ENCODE measurements at regions not wholly inside any gene's neighbourhood (a gene's known extent, or its start where the extent isn't known, plus 50 kb on each side); places are given as distances from the start of the nearest gene placed in this dataset.

GRCh38 chr1:103854279-103854678 is 104.6 kb downstream of the AMY1C start:
- no peak for DNase-seq

DNA sequence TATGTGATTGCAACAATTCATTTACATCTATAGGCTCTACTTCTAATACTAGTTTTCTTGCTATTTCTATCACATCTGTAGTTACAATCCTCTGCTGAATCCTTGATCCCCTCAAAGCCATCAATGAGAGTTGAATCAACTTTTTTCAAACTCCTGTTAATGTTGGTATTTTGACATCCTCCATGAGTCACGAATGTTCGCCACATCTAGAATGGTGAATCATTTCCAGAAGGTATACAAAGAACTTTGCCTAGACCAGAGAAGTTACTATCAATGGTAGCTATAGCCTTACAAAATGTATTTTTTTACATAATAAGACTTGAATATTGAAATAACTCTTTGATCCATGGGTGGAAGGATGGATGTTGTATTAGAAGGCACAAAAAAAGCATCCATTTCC is 110.0 kb downstream of the AMY1C start:
- DNase-seq = no peak

- no peak for DNase-seq
These were observed 149.1 kb downstream of the AMY1C start for GRCh38 chr1:103898576-103899345.

GRCh38 chr1:103900005-103900404 is 150.3 kb downstream of the AMY1C start:
- no peak for DNase-seq

DNA sequence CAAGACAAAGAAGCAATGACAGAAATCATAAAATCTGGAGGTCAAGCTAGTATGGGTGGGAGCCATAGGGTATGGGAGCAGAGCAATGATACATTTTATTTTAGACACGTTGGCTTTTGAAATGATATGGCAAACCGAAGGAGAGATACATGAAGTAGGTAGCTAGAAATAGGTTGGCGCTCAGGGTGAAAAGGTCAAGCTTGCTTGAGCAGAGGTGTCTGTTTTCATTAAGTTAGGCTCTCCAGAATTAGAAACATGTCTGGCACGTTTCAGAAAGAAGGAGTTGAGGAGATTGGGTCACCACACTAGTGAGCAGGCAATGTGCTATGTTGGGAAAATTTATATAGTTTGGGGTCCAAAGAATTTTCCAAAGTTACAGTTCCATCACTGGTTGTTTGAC is 151.4 kb downstream of the AMY1C start:
- no peak for DNase-seq

GRCh38 chr1:103905363-103905762 is 155.7 kb downstream of the AMY1C start:
- DNase-seq = no peak

DNA sequence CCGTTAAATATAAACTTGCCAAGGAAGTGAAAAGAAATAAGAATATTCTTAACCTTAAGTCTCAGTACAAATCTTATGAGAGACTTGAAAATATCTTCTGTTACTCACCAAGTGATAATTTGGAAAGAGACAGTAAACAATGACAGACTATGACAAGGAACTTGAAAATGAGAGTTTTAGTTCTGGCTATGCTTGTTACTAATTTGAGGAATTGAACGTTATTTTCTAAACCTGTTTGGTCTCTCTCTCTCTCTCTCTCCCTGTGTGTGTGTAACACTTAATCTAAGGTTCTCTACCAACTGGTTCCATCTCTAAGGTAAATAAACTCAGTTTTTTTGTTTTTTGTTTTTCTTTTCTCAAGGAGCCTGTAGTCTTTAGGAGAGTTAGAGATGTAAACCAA is 161.8 kb downstream of the AMY1C start:
- DNase-seq = no peak

DNA sequence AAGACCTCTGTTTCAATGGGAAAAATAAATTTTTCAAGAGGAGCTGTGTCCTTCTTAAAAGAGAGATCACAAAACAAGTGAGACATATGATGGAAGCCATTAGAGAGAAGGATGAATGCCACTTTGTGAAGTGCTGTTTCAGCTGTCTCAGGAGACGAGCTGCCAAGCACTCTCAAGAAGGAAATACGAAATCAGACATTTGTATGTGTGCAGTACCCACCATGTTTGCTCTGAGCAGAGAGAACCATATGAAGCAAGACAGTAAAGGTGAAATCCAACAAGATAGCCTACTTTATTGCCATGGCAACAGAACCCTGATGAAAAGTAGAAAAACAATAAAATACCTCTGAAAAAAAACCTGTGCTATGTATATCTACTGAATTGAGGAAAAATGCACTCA is 168.1 kb downstream of the AMY1C start:
- DNase-seq = no peak

DNA sequence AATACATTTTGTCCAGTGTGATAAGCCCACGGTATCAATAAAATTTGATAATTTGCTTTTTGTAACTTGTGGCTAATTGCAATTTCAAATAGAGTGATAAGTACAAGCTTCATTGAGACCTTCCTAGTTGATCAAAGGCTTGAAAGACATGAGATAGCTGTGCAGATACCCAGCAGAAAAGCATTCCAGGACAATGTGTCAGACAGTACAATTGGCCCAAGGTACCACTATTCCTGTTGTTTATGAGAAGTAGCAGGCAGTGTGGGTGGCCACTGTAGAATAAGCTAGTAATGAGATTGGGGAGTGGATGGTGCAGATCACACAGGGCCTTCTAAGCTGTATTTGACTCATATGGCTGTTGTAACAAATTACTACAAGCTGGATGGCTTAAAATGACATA is 182.2 kb downstream of the AMY1C start:
- DNase-seq = no peak

GRCh38 chr1:103937763-103938357 is 188.2 kb downstream of the AMY1C start:
- DNase-seq = no peak

- no peak for DNase-seq
These were observed 191.4 kb downstream of the AMY1C start for GRCh38 chr1:103941086-103941485.

DNA sequence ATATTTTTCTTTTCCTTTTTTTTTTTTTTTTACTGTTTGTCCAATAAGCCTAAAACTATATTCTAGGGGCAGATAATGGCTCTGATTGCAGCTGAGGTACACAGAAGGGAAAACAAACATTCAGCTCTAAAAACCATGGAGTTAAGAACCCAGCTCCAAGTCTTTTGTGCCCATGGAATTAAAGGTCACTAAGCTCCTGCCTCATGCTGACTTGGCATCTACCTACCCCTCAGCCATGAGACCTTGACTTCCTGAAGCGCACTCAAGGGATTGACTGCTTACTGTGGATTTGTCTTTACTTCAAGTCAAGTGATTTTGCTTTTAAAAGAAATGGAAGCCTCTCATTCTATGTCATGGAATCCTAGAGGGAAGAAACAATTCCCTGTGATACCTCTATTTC is 192.3 kb downstream of the AMY1C start:
- no peak for DNase-seq

DNA sequence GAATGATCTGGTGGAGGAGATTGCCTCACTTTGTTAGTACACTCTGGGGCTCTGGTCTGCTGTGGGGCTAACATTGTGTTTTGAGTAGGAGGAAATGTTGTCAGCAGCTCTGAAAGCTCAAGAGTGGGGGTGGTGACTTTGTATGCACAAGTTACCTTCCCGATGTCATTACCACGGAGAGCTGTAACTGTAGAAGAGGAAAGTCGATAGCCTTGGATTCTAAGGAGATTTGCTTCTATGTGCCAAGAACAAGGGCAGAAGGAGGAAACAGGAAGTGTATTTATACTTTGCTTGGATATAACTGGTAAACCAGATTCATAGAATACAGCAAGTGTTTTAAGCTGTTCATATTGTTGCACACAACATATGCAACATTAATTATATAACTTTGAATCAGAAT is 196.1 kb downstream of the AMY1C start:
- DNase-seq = no peak

- DNase-seq = no peak
These were observed 198.8 kb downstream of the AMY1C start for GRCh38 chr1:103948526-103948925.

GRCh38 chr1:103949779-103950178 is 200.1 kb downstream of the AMY1C start:
- DNase-seq = no peak

GRCh38 chr1:103953386-103953785 is 203.7 kb downstream of the AMY1C start:
- DNase-seq = no peak

DNA sequence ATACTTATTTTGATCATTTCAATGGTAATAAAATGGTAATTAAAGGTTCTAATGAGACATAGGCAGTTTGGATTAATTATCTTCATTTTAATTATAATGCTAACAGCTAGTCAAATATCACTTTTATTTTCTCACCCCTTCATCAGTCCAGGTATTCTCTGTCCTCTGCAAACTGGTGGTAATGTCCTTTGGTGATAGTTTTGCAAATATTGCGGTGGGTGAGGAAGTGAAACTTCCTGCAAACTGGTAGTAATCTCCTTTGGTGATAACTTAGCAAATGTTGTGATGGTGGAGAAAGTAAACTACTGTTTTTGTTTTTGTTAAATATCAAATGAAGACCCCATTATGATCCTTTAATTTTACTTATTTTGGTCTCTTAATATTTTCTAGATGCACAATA is 209.0 kb downstream of the AMY1C start:
- DNase-seq = no peak

DNA sequence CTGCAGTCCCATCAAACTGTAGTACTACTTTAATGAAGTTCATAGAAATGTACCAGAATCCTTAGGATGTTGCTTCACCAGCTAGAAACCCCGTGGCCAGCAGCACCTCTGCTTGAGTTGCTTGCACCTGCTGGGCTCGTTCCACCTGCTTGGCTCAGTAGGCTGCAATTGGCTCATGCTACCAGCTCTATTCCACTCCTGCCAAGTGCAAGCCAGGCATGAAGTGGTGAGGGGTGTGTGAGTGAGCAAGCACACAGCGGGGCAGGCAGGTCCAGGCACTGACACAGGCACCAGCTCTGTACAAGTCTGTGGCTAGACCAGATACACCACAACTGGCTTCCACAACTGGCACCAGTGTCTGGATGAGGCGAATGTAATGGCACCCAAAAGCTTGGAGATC is 209.9 kb downstream of the AMY1C start:
- DNase-seq = no peak

DNA sequence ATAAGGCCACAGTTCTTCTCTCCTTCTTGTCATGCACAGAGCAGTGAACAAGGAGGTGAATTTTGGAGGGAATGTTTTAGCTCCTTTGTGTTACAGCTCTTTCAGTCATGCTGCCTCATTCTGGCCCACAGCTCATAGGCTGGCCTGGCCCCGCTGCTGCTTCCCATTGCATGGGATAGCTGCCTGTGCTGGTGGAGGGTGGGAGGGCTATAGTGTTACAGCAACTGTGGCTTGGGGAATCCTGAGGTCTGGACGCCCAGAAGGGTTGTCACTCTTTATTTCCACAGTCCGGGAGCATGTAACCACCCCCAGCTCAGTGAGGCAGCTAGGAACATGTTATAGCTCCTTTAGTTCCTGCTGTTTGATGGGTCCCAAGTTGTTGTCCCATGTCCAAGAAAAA is 210.3 kb downstream of the AMY1C start:
- DNase-seq = no peak

GRCh38 chr1:103960710-103961109 is 211.0 kb downstream of the AMY1C start:
- no peak for DNase-seq

GRCh38 chr1:103986792-103987191 is 237.1 kb downstream of the AMY1C start:
- DNase-seq = no peak

- no peak for DNase-seq
These were observed 247.9 kb downstream of the AMY1C start for GRCh38 chr1:103997631-103998030.

DNA sequence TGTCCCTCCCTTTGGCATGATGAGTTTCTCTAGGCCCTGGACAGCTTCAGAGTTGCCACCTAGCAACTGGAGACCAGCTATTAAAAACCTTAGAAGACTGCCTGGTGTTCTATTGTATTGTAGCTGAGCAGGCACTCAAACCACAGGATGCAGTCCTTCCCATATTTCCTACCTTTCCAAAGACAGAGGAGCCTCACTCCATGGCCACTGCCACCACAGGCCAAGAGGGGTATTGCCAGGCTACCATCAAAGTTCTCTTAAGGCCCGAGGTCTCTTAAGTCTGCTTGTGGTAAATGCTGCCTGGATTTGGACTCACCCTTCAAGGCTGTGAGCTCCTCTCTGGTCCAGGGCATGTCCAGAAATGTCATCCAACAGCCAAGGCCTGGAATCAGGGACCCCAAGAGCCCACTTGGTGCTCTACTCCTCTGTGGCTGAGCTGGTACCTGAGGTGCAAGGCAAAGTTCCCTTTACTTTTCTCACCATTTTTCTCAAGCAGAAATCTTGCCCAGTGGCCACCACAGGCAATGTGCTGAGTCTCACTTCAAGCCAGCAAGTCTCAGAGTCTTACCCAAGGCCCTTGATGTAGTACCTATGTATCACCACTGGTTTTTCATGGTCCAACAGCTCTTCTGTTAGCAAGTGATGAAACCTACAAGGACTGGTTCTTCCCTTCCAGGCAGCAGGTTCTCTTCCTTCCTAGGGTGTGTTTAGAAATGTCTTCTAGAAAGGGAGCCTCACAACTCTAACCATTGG is 269.4 kb downstream of the AMY1C start:
- no peak for DNase-seq

DNA sequence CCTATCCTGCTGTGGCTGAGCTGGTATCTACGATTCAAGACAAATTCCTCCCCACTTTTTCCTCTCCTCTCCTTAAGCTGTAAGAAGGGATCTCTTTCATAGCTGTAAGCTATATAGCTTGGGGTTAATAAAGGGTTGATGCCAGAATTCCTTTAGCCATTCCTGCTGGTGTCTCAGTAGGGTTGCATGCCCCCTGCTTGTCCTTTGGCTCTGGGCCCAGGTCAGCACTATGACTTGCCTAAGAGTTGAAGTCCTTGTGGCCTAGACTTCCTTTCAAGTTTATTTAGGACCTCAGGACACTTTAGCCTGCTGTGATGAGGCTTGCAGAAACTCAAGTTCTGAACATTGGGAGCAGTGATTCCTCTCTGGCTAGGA is 270.0 kb downstream of the AMY1C start:
- DNase-seq = no peak
